ENCODE measurements at regions not wholly inside any gene's neighbourhood (a gene's known extent, or its start where the extent isn't known, plus 50 kb on each side); places are given as distances from the start of the nearest gene placed in this dataset.

- TF ChIP-seq CTCF (IDR thresholded peaks at IDR 0.05; ENCODE audit: insufficient read depth, low read length, poor library complexity, severe bottlenecking) (no peak), EZH2phosphoT487 (conservative IDR thresholded peaks at IDR 0.05; ENCODE audit: low read length) (no peak)
These were observed 322.2 kb upstream of the DDX18 start for GRCh38 chr2:117492209-117492851.
